ENCODE measurements at regions not wholly inside any gene's neighbourhood (a gene's known extent, or its start where the extent isn't known, plus 50 kb on each side); places are given as distances from the start of the nearest gene placed in this dataset.

DNA sequence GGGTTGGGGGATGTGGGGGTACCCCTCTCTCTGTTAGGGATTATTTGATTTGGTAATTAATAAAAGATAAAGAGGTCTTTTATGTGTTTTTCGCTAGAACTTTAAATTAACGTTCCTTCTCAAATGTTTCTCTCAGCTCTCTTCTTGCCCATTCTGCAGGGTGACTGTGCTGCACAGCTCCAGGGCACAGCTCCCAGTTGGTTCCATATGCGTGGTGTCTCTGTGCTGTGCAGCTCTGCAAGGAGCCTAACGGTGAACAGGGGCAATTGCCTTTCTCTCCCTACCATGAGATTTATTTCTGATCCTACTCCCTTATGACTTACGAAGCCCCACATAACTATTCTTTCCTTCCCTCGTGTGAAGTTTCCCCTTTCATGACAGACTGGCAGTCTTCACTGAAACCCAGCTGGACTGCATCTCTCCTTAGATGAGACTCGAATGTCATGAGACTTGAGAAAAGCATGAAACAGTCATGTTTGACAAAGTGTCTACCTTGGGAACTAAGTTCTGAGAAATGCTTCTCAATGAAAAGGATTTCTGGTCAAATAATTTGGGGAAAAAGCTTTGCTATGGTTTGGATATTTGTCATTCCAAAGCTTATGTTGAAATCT is 50.2 kb upstream of the SPRY1 start:
- TF ChIP-seq, protein P1, sequence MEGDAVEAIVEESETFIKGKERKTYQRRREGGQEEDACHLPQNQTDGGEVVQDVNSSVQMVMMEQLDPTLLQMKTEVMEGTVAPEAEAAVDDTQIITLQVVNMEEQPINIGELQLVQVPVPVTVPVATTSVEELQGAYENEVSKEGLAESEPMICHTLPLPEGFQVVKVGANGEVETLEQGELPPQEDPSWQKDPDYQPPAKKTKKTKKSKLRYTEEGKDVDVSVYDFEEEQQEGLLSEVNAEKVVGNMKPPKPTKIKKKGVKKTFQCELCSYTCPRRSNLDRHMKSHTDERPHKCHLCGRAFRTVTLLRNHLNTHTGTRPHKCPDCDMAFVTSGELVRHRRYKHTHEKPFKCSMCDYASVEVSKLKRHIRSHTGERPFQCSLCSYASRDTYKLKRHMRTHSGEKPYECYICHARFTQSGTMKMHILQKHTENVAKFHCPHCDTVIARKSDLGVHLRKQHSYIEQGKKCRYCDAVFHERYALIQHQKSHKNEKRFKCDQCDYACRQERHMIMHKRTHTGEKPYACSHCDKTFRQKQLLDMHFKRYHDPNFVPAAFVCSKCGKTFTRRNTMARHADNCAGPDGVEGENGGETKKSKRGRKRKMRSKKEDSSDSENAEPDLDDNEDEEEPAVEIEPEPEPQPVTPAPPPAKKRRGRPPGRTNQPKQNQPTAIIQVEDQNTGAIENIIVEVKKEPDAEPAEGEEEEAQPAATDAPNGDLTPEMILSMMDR (IDR thresholded peaks at IDR 0.05), result no peak
- TF ChIP-seq POLR2A (IDR thresholded peaks at IDR 0.05) (no peak), EP300 (IDR thresholded peaks at IDR 0.05) (no peak), POLR2AphosphoS5 (IDR thresholded peaks at IDR 0.05) (no peak)
